HG02884 (cell line): ENCODE measurements at regions not wholly inside any gene's neighbourhood (a gene's known extent, or its start where the extent isn't known, plus 50 kb on each side); places are given as distances from the start of the nearest gene placed in this dataset.

Experiments used
- ATAC-seq: cut with Tn5 transposase; IDR thresholded peaks from one replicate; pipeline ENCODE4 v1.9.1; 2021; ENCODE audit warnings: mild to moderate bottlenecking, moderate library complexity; ENCODE audit not compliant: unreplicated experiment

GRCh38 chr17:5635949-5636348 lies 51.6 kb upstream of the NLRP1 start:
- no peak for ATAC-seq

- no peak for ATAC-seq
Observed at GRCh38 chr17:5638596-5638995, 54.3 kb upstream of the NLRP1 start.

GRCh38 chr17:5640726-5641125 lies 56.4 kb upstream of the NLRP1 start:
- no peak for ATAC-seq

GRCh38 chr17:5642752-5643151 lies 58.4 kb upstream of the NLRP1 start:
- ATAC-seq, result no peak

GRCh38 chr17:5644065-5644464 lies 59.8 kb upstream of the NLRP1 start:
- ATAC-seq, result no peak

GRCh38 chr17:5651348-5651747 lies 67.0 kb upstream of the NLRP1 start:
- no peak for ATAC-seq

- ATAC-seq, result no peak
Observed at GRCh38 chr17:5661491-5662125, 77.3 kb upstream of the NLRP1 start.

GRCh38 chr17:5662409-5663085 lies 78.2 kb upstream of the NLRP1 start:
- ATAC-seq, result no peak

- no peak for ATAC-seq
Observed at GRCh38 chr17:5665164-5665563, 80.9 kb upstream of the NLRP1 start.

GRCh38 chr17:5667871-5668270 lies 83.6 kb upstream of the NLRP1 start:
- ATAC-seq, result no peak

- ATAC-seq, result no peak
Observed at GRCh38 chr17:5668557-5669138, 84.3 kb upstream of the NLRP1 start.

- no peak for ATAC-seq
Observed at GRCh38 chr17:5669191-5669590, 84.9 kb upstream of the NLRP1 start.

- no peak for ATAC-seq
Observed at GRCh38 chr17:5672141-5672540, 87.8 kb upstream of the NLRP1 start.

- no peak for ATAC-seq
Observed at GRCh38 chr17:5672815-5673430, 88.6 kb upstream of the NLRP1 start.

- ATAC-seq, result no peak
Observed at GRCh38 chr17:5675625-5676421, 91.5 kb upstream of the NLRP1 start.

GRCh38 chr17:5677620-5678019 lies 93.3 kb upstream of the NLRP1 start:
- no peak for ATAC-seq

- no peak for ATAC-seq
Observed at GRCh38 chr17:5678171-5678570, 93.9 kb upstream of the NLRP1 start.

- ATAC-seq, result no peak
Observed at GRCh38 chr17:5680766-5681165, 96.5 kb upstream of the NLRP1 start.

GRCh38 chr17:5683241-5683640 lies 98.9 kb upstream of the NLRP1 start:
- no peak for ATAC-seq

GRCh38 chr17:5686074-5686635 lies 101.8 kb upstream of the NLRP1 start:
- ATAC-seq, result no peak

GRCh38 chr17:5687646-5688045 lies 103.3 kb upstream of the NLRP1 start:
- no peak for ATAC-seq
